ENCODE measurements at regions not wholly inside any gene's neighbourhood (a gene's known extent, or its start where the extent isn't known, plus 50 kb on each side); places are given as distances from the start of the nearest gene placed in this dataset.

- DNase-seq (ENCODE audit: low spot score) = no peak
Measured at GRCh38 chr10:111990734-111991133, 192.8 kb downstream of the GPAM start.

- DNase-seq (ENCODE audit: low spot score) = no peak
Measured at GRCh38 chr10:111993321-111993720, 190.2 kb downstream of the GPAM start.

GRCh38 chr10:111993872-111994426 is 189.6 kb downstream of the GPAM start:
- DNase-seq (ENCODE audit: low spot score) = no peak

- DNase-seq (ENCODE audit: low spot score) = no peak
Measured at GRCh38 chr10:111996103-111996502, 187.5 kb downstream of the GPAM start.

GRCh38 chr10:111998728-111999127 is 184.8 kb downstream of the GPAM start:
- DNase-seq (ENCODE audit: low spot score) = no peak

- DNase-seq (ENCODE audit: low spot score) = no peak
Measured at GRCh38 chr10:111999205-111999914, 184.2 kb downstream of the GPAM start.

- DNase-seq (ENCODE audit: low spot score) = no peak
Measured at GRCh38 chr10:111999915-112000302, 183.7 kb downstream of the GPAM start.

- DNase-seq (ENCODE audit: low spot score) = no peak
Measured at GRCh38 chr10:112000466-112000865, 183.1 kb downstream of the GPAM start.

GRCh38 chr10:112002206-112002605 is 181.4 kb downstream of the GPAM start:
- DNase-seq (ENCODE audit: low spot score) = no peak

GRCh38 chr10:112004075-112004474 is 179.5 kb downstream of the GPAM start:
- DNase-seq (ENCODE audit: low spot score) = no peak

- DNase-seq (ENCODE audit: low spot score) = no peak
Measured at GRCh38 chr10:112005044-112005443, 178.5 kb downstream of the GPAM start.

GRCh38 chr10:112006407-112006806 is 177.2 kb downstream of the GPAM start:
- DNase-seq (ENCODE audit: low spot score) = no peak

GRCh38 chr10:112006831-112007230 is 176.7 kb downstream of the GPAM start:
- DNase-seq (ENCODE audit: low spot score) = no peak

GRCh38 chr10:112022196-112022595 is 161.4 kb downstream of the GPAM start:
- no peak for DNase-seq (ENCODE audit: low spot score)

- DNase-seq (ENCODE audit: low spot score) = no peak
Measured at GRCh38 chr10:112024079-112024478, 159.5 kb downstream of the GPAM start.

- DNase-seq (ENCODE audit: low spot score) = no peak
Measured at GRCh38 chr10:112025228-112025627, 158.3 kb downstream of the GPAM start.

- DNase-seq (ENCODE audit: low spot score) = no peak
Measured at GRCh38 chr10:112026438-112026837, 157.1 kb downstream of the GPAM start.

GRCh38 chr10:112027731-112028280 is 155.8 kb downstream of the GPAM start:
- DNase-seq (ENCODE audit: low spot score) = no peak

GRCh38 chr10:112030431-112030830 is 153.1 kb downstream of the GPAM start:
- DNase-seq (ENCODE audit: low spot score) = no peak

- no peak for DNase-seq (ENCODE audit: low spot score)
Measured at GRCh38 chr10:112039823-112040222, 143.7 kb downstream of the GPAM start.

- DNase-seq (ENCODE audit: low spot score) = no peak
Measured at GRCh38 chr10:112040696-112041095, 142.9 kb downstream of the GPAM start.

- no peak for DNase-seq (ENCODE audit: low spot score)
Measured at GRCh38 chr10:112045938-112046337, 137.6 kb downstream of the GPAM start.

GRCh38 chr10:112047674-112048073 is 135.9 kb downstream of the GPAM start:
- DNase-seq (ENCODE audit: low spot score) = peak; percentile 68

- no peak for DNase-seq (ENCODE audit: low spot score)
Measured at GRCh38 chr10:112052166-112052565, 131.4 kb downstream of the GPAM start.

All from kidney capillary endothelial cell (primary cell).